GM21786 (cell line): ENCODE measurements at regions not wholly inside any gene's neighbourhood (a gene's known extent, or its start where the extent isn't known, plus 50 kb on each side); places are given as distances from the start of the nearest gene placed in this dataset.

Experiments
- ATAC-seq: cut with Tn5 transposase; IDR thresholded peaks from one replicate; pipeline ENCODE4 v1.9.1; 2021; ENCODE audit not compliant: unreplicated experiment

DNA sequence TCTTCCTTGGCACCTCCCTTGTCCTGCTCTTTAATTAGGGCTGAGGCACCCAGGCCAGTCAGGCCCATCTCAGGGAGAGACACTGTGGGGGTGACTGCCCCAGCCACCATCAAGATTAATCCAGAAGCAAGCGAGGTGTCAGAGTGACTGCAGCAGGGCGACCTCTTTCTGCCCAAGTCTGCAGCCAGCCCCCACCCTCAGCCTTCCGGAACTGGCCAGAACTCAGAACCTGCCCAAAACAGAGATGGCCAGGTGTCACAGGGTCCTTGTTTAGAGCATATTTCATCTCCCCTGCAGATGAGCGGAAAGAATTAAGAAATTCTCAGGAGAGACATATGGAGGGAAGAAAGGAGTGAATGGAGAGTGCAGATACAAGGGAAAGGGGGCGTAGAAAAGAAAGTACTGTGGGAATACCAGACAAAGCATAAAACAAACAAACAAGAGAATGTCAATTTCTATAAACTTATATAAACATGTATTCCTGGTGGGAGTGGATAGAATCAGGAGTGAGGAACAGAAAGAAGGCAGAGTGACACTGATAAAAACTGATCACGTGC, 188.8 kb upstream of the NRP1 start:
- ATAC-seq, result no peak

DNA sequence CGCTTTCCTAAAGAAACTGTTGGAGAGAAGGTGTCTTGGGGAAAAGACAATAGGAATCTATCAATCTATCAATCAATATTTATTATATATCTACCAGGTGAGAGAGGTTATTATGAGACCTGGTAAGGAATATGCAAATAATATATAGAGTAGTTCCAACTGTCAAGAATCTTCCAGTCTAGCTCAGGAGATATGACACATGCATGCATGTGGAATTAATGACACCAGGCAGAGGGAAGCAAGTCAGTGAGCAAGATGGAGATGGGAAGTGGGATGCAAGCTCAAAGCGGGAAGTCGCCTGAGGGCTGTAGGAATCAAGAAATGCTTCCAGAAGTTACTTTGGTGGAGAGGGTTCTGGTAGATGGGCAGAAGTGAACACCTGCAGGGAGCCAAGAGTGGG, 187.4 kb upstream of the NRP1 start:
- ATAC-seq, result no peak

DNA sequence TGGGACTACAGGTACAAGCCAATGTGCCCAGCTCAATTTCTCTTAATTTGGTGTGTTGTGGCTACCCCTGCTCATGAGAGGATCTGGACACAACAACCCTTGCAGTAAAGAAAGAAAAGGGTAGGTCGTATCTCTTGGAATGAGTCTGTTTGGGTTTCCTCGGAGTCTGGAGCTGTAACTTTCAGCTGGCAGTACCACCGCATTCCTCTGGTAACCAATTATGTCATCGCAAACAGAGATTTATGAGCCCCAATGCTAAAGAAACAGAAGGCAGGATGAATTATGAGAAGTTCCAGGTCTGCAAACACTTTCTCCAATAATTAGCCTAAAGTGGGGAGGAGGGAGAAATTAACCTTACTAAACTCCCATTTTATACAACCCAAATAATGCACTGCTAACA, 186.6 kb upstream of the NRP1 start:
- ATAC-seq, result no peak

DNA sequence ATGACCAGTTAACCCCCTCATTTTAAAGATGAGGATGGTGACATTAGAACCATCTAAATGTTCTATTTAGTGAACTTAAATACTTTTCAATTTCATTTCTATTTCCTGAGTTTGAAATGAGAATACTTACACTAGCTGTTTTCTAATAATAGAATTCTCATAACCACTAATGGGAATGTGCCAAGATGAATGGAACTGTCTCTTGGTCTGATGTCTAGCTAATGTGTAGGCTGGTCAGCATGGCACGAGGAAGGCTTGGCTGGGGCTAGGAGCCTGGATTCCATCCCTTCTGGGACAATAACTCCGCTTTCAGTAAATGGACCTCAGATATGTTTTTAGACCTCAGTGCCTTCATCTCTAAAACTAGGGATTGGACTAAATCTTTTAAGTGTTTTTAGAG, 185.8 kb upstream of the NRP1 start:
- no peak for ATAC-seq

DNA sequence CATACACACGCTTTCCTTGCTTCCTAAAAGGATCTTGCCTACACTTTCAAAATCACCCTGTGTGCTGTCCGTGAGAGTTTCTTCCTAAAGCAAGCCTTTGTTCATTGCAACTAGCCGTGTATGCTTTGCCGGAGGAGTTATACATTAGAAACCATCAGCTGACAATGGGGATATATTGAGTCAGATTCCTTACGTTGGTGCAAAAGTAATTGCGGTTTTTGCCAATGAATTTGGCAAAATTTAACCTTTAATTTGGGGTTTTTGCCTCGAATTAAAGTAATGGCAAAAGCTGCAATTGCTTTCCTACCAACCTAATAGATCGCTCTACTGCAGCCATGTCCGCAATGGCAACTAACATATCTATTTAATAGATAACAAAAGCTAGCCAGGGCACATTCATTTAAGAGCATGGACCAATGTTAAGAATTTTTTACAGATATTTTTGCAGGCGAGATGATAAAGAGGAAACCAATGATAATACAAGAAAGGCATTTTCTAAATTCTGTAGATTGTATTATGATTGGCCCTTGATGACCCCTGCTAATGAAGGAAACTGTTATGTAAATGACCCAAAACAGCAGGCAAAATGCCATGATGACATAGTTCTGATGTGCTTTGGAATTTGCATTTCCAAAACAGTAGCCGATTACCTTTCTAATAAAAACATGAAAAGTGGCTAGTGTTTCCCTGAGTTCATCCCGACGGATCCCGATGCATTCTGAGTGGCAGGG, 184.8 kb upstream of the NRP1 start:
- no peak for ATAC-seq

DNA sequence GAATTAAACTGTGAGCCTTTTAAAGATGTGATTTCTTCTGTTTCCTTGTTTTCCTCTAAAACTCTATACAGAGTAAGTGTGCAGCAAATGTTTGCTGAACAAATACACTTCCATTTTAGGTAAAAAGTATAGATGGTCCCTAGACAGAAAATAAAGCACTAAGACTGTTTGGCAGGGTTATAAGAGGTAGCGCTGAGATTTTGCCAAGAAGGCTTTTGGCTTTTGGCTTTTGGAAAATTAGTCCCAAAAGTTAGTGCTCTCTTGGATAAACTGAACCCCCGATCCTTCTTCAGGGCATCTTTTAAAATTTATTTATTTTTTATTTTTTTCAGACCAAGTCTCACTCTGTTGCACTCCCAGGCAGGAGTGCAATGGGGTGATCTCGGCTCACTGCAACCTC, 175.7 kb upstream of the NRP1 start:
- no peak for ATAC-seq

DNA sequence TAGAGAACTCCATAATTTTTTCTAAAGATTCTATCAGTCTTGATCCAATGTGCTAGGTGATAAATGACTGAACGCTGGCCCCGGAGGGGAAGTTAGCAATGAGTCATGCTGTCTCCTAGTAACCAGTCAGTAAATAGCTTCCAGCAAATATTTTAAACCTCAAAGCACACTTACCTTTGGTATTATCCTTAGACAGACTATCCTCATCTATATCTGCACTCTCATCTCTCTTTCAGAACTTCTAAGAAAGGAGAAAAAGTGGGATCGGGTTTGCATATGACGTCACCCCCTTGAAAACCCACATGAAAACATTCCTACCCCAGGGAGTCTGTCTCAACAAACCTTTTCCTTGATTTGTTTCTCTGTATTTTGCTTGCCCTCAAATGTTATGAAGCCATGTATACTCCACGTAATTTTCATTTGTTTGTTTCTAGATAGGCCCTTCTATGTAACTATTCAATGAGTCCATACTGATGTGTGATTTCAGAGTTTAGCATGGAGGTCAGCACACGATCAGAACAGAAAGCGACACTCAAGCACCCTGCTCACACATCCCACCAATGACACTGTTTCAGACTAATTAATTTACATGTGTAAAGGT, 174.9 kb upstream of the NRP1 start:
- ATAC-seq, result peak; percentile 77

DNA sequence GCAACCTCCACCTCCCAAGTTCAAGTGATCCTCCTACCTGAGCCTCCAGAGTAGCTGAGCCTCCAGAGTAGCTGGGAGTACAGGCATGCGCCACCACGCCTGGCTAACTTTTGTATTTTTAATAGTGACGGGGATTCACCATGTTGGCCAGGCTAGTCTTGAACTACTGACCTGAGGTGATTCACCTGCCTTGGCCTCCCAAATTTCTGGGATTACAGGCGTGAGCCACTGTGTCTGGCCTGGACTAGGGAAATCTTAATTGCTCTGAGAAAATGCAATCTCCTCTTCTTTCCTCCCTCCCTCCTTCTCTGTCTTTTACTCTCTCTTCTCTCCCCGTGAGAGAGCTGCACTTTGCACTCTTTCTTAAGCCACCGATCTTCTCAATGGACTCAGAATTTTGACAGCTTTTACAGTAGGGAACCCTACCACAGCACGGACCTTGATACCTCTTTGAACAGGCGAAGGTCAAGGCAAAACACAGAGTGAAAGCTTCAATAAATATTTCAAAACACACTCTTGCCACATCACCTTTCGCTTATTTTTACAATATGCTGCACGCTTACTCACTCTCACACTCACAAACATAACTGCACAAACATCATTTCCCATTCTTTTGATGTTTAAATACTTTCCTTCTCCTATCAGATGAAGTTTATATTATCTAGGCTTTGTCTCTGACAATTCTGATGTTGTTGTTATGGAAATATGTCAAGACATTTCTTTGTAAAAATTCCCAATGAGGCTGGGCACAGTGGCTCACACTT, 173.4 kb upstream of the NRP1 start:
- ATAC-seq, result no peak

DNA sequence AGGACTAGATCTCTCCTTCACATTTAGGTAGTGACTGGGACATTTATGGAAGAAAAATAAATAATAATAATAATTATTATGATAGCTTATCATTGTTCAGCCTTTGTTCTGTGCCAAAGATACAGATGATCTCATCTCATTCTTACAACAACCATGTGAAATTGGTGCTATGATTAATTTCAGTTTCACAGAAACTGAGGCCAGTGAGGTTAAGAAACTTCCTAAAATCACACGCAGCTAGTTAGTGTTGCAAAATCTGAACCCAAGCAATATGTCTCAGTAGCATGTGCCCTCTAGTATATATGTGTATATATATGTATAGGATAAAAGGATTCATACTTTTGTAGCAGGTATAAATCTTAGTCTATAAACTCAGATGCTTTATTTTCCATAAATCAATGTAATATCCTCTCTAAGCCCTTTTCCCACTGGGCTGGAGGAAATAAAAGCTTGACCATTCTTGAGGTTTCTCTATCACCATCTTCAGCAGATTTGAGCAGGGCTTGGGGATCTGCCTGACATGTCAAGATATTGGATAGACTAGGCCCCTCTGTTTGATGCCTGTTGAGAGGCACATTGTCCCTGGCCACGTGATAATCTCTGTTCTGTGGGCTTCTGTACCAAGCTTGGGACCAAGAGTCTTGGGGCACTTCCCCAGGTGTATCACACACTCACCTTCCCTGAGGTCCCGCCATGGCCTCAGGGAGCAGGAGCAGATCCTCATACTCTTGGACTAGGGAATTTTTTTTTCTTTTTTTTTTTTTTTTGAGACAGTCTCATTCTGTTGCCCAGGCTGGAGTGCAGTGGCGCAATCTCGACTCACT, 172.6 kb upstream of the NRP1 start:
- peak; percentile 87 for ATAC-seq

DNA sequence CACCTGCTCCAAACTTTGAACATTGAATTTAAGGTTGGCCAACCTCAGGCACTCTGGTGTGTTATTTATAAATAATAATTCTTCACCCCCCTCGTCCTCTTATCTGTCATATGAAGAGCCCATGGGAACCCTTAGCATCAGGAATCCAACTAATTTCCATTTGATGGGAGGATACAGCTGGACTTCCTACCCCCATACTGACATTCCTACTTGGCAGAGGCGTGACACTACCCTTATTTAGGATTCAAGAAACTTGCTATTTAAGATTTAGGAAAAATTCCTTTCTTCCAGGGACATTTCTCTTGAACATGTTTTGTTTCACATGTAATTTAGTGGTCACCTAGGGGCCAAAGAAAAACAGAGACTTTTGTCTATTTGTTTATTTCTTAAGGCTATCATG, 171.9 kb upstream of the NRP1 start:
- ATAC-seq, result no peak

DNA sequence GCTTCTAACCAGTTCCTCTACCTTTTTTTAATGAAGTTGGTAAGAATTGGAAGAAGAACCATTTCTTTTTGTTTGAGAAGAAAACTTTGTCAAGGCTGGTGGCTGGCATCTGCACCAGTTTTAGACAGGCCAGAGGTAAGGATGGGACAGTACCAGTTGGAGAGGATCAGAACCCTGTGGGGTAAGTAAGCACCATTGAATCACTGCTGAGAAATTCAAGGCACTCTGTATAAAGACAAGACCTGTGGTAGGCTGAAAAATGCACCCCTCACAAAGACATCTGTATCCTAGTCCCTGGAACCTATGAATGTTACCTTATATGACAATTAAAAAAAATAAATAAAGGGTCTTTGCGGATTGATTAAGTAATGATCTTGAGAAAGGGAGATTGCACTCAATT, 166.7 kb upstream of the NRP1 start:
- no peak for ATAC-seq

DNA sequence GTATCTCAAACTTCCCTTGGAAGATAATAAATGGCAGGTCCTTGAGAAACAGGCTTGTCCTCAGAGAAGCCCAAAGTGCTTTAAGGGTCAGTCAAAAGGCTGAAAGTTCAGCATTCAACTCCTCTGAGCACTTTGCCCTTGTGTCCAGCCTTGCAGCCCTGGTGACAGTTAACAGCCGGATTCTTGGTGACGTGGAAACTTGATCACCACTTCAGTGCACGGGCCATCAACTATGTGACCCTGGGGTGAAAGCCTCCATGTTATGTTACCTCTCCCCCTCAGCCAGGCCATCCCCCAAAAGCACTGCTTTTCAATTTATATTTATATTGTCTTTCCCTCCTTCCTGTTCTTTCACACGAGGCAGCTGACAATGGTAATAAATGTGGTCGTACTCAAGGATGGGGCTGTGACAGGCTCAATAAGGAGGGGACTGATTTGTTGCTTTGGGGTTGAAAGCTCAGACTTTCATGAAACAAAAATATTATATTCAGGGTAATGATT, 164.0 kb upstream of the NRP1 start:
- no peak for ATAC-seq

DNA sequence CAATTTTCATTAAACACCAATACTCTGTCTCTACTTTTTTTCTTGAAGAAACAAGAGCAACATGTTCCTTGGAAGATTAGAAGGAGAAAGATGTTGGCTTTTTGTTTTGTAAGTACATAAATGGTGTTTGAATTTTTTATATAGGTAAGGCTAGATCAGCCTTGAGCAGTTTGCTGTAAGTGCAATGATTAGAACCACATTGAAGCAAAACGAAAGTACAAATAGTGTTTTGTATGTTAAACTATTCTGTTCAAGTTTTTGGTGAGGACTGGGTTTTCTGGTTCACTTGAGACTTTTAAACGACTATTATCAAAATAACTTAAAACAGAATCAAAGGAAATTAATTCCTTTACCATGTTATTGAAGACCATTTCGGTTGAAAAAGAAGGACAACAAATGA, 162.9 kb upstream of the NRP1 start:
- no peak for ATAC-seq

DNA sequence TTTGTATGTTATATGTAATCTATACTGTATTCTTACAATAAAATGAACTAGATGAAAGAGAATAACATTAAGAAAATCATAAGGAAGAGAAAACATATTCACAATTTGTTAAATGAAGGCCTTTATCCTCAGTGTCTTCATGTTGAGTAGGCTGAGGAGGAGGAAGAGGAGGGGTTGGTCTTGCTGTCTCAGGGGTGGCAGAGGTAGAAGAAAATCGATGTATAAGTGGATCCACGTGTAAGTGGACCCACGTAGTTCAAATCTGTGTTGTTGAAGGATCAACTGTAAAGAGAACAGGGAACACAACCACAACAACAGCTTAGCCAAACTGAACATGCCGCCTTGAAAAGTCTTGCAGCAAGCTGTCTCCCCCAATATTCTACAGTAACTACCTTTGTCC, 161.6 kb upstream of the NRP1 start:
- no peak for ATAC-seq

DNA sequence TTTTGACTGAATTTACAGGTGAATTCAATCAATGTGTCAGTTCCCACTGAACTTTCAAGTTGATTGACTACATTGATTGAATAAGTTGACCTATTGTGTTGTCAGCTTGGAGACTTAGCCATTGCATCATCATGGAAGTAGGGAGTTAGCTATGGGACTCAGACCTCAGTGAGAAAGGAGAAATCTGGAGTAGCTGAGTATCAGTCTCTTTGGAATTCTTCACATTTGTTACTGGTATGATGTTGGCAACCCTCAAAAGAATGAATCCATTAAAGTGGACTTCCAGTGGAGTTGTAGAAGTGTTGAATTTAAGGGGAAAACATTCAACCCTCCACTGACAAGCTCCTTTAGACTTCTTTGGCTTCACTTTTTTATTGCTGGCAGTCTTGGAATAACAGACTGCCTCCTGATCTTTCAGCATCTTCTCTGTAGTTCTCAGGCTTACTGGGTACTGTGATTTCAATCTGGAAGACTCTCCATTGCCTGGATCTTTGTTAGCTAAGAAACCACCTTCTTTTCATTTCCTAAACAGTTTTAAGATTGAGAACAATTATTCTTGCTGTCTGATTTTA, 160.3 kb upstream of the NRP1 start:
- no peak for ATAC-seq

DNA sequence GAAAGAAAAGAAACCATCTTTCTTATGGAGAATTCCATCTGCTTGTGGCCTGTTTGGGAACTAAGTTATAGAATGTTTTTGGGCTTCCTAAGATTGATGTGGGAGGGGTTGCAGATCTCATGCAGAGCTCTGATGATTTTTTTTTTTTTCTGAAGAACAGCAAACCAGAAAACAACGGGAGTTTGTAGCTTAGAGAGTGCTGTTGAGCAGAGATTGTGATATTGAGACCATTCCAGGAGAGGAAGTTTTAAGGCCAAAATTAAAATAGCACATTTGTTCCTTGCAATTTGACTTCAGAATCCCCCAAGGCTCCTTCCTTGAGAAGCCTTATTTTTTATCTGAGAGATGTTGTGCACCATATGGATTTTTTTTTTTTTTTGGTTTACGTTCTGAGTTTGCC, 159.5 kb upstream of the NRP1 start:
- no peak for ATAC-seq

DNA sequence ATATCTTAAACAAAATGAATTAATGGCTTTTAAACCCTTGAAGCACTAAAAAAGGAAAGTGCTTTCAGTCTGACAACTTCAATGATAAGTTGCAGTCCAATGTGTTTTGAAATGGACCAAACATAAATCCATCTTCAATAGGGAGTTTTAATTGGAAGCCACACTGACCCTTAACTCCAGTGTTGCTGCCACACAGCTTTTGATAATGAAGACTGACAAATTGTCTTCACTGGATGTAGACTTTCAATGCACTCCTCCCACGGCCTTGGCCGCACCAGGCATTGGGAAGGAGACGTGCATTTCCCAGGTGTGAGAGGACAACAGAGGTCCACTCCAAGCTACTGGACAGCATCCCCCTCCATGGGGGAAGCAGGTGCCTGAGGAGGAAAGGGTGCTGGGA, 159.0 kb upstream of the NRP1 start:
- ATAC-seq, result no peak

DNA sequence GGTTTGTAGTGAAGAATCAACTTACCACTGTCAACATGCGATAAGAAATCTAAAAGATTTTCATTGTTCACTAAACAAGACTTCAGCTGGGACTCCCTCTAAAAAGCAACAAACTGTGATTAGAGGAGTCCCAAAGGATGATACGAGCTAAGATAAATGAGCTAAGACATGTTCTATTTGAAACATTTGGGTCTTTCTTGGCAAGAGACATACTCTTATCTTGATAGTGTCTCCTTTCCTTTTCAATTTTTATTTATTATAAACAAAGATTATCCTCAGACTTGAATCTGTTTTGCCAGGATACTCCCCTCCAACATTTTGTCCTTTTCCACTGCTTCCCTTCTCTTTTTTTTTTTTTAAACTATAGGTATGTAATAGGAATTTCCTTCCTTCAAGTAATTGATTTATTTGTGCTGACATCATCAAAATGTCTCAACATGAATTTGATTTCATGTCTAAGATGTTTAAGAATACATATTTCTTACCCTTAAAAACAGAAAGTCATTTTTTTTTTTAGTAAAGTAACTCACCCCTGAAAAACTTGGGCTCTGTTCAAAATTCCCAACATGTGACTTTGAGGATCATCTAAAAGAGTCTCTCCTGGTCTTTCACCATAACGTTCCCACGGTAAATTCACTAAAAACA, 158.4 kb upstream of the NRP1 start:
- no peak for ATAC-seq

DNA sequence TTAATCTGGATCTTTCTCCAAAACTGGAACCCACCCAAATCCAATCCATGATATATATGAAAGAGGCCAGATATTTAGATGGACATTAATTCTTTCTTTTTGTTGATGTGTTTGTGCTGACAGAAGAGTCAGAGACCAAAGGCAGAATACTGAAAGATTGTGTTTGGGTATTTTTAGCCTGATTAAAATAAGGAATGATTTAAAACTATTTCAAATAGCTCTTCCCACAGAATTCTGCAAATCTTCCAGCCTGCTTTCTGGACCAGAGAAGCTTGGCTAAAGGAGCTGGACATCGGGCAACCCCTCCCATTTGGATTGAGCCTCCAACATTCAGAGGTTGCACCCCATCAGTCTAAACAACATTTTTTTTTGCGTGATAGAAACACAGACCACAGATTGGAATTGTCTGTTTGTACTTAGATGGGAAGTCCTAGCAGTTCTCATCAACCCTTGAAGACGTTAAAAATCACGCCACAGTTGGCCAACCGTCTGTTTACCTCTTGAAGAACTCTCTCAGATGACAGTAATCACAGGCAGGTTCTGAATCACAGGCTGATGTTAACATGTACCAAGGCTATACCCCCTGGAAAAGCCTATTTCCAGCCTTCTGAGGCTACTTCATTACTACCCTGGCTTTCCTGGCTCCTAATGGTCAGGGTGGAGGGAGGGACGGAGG, 155.2 kb upstream of the NRP1 start:
- no peak for ATAC-seq
